WTC11 (cell line): ENCODE measurements at regions not wholly inside any gene's neighbourhood (a gene's known extent, or its start where the extent isn't known, plus 50 kb on each side); places are given as distances from the start of the nearest gene placed in this dataset.

Experiments used
- ATAC-seq: fragments of 200-7000 bp; cut with Tn5 transposase; 2 replicates; pipeline ENCODE4 v1.10.0; 2021; ENCODE audit warnings: mild to moderate bottlenecking, moderate library complexity
- CTCF ChIA-PET: fragments of 300-600 bp; sonication (Branson Sonifier 250); formaldehyde crosslinking; loops from one replicate; lab custom pipeline; 2021; ENCODE audit warnings: antibody characterized with exemption; lab: Charles Lee
- POLR2A ChIA-PET: fragments of 350-600 bp; sonication (Branson Sonifier 250); formaldehyde crosslinking; loops from one replicate; lab custom pipeline; 2021; ENCODE audit warnings: antibody characterized with exemption; lab: Charles Lee
- DNase-seq: peaks from one replicate; pipeline ENCODE4 v3.0.0; 2021; ENCODE audit warnings: low spot score
- H3K27ac Mint-ChIP-seq: 2 replicates; pipeline ENCODE4 v1.8.0; 2021; ENCODE audit warnings: mixed read lengths
- H3K27me3 Mint-ChIP-seq: 2 replicates; pipeline ENCODE4 v1.8.0; 2021; ENCODE audit warnings: low read depth, mild to moderate bottlenecking, moderate library complexity, mixed read lengths
- H3K36me3 Mint-ChIP-seq: 2 replicates; pipeline ENCODE4 v1.8.0; 2021; ENCODE audit warnings: mixed read lengths
- H3K4me1 Mint-ChIP-seq: 2 replicates; pipeline ENCODE4 v1.8.0; 2022; ENCODE audit warnings: mixed read lengths
- H3K4me3 Mint-ChIP-seq: 2 replicates; pipeline ENCODE4 v1.8.0; 2021; ENCODE audit warnings: mild to moderate bottlenecking, moderate library complexity, mixed read lengths
- H3K9me3 Mint-ChIP-seq: 2 replicates; pipeline ENCODE4 v1.8.0; 2021; ENCODE audit warnings: mixed read lengths
- ARID4B ChIP-seq: sonication (generic); formaldehyde crosslinking; IDR thresholded peaks from 2 replicates; pipeline ENCODE4 v1.8.0; 2023; ENCODE audit warnings: missing genetic modification reagents, mild to moderate bottlenecking, borderline replicate concordance
- CBFB ChIP-seq: sonication (generic); formaldehyde crosslinking; IDR thresholded peaks from 2 replicates; pipeline ENCODE4 v1.8.1; 2022; ENCODE audit warnings: mild to moderate bottlenecking, low read depth, missing genetic modification reagents
- CDX4 ChIP-seq: fragments of 250-450 bp; sonication (Bioruptor Pico); IDR thresholded peaks from 2 replicates; pipeline ENCODE4 v1.9.0; 2021; ENCODE audit warnings: moderate library complexity, mild to moderate bottlenecking, inconsistent platforms, borderline replicate concordance
- ELF4 ChIP-seq: sonication (generic); formaldehyde crosslinking; IDR thresholded peaks from 2 replicates; pipeline ENCODE4 v1.8.1; 2022; ENCODE audit warnings: low read depth, mild to moderate bottlenecking, moderate library complexity, missing genetic modification reagents
- GABPB1 ChIP-seq: sonication (generic); formaldehyde crosslinking; IDR thresholded peaks from 2 replicates; pipeline ENCODE4 v1.8.1; 2023; ENCODE audit warnings: mild to moderate bottlenecking, missing genetic modification reagents
- JAZF1 ChIP-seq: fragments of 250-450 bp; sonication (Bioruptor Pico); IDR thresholded peaks from 2 replicates; pipeline ENCODE4 v1.9.0; 2021; ENCODE audit warnings: moderate library complexity, mild to moderate bottlenecking, inconsistent platforms
- JUN ChIP-seq: sonication (generic); formaldehyde crosslinking; IDR thresholded peaks from 2 replicates; pipeline ENCODE4 v1.8.0; 2023; ENCODE audit warnings: mild to moderate bottlenecking, missing genetic modification reagents
- MAX ChIP-seq: sonication (generic); formaldehyde crosslinking; IDR thresholded peaks from 2 replicates; pipeline ENCODE4 v1.8.0; 2022; ENCODE audit warnings: mild to moderate bottlenecking, missing genetic modification reagents
- MLX ChIP-seq: sonication (generic); formaldehyde crosslinking; IDR thresholded peaks from 2 replicates; pipeline ENCODE4 v1.8.1; 2023; ENCODE audit warnings: mild to moderate bottlenecking, missing genetic modification reagents, moderate library complexity
- NFYB ChIP-seq: sonication (generic); formaldehyde crosslinking; conservative IDR thresholded peaks from 2 replicates; pipeline ENCODE4 v1.8.0; 2022; ENCODE audit warnings: low read depth, missing genetic modification reagents
- RORB ChIP-seq: fragments of 250-450 bp; sonication (Bioruptor Pico); IDR thresholded peaks from 2 replicates; pipeline ENCODE4 v1.9.0; 2021; ENCODE audit warnings: mild to moderate bottlenecking
- SMAD4 ChIP-seq: sonication (generic); formaldehyde crosslinking; IDR thresholded peaks from 2 replicates; pipeline ENCODE4 v1.8.0; 2022; ENCODE audit warnings: mild to moderate bottlenecking, missing genetic modification reagents
- SP1 ChIP-seq: sonication (generic); formaldehyde crosslinking; conservative IDR thresholded peaks from 2 replicates; pipeline ENCODE4 v1.8.1; 2022; ENCODE audit warnings: missing genetic modification reagents
- USF2 ChIP-seq: sonication (generic); formaldehyde crosslinking; IDR thresholded peaks from 2 replicates; pipeline ENCODE4 v1.8.1; 2023; ENCODE audit warnings: mild to moderate bottlenecking, missing genetic modification reagents, moderate library complexity
- ZMAT4 ChIP-seq: fragments of 250-450 bp; sonication (Bioruptor Pico); IDR thresholded peaks from 2 replicates; pipeline ENCODE4 v1.9.0; 2021; ENCODE audit warnings: mild to moderate bottlenecking
- ZNF232 ChIP-seq: sonication (generic); formaldehyde crosslinking; IDR thresholded peaks from 2 replicates; pipeline ENCODE4 v1.8.0; 2022; ENCODE audit warnings: mild to moderate bottlenecking, missing genetic modification reagents
- ZNF423 ChIP-seq: fragments of 250-450 bp; sonication (Bioruptor Pico); IDR thresholded peaks from 2 replicates; pipeline ENCODE4 v2.1.2; 2022; ENCODE audit warnings: mild to moderate bottlenecking, moderate library complexity

- Mint-ChIP-seq H3K27me3 (no peaks in the 10 kb centered on the region), H3K9me3 (peaks cover 4% of the 10 kb centered on the region; the same call in 1 of the 2 replicates), H3K27ac (peak overlapping the region; percentile 41; the same call in 1 of the 2 replicates), H3K4me3 (no peak overlapping the region), H3K4me1 (peaks cover 30% of the 10 kb centered on the region), H3K36me3 (peaks cover 5% of the 10 kb centered on the region)
- ChIA-PET POLR2A (no interaction called here), CTCF (no interaction called here)
- ATAC-seq (no peak), DNase-seq (no peak)
- TF ChIP-seq MAX (CRISPR knock-in tag) = no peak
- no peak for TF ChIP-seq GABPB1 (CRISPR knock-in tag)
- no peak for TF ChIP-seq JUN
- TF ChIP-seq USF2 (CRISPR knock-in tag) = no peak
These were observed 352.0 kb downstream of the FLRT2 start for GRCh38 chr14:85881935-85882334.

- POLR2A ChIA-PET = no interaction called here
- CTCF ChIA-PET = no interaction called here
- Mint-ChIP-seq H3K27ac (no peak overlapping the region), H3K4me3 (no peak overlapping the region), H3K9me3 (peaks cover under 1% of the 10 kb centered on the region; the same call in 1 of the 2 replicates), H3K27me3 (no peaks in the 10 kb centered on the region), H3K4me1 (peaks cover 33% of the 10 kb centered on the region), H3K36me3 (no peaks in the 10 kb centered on the region; the same call in 1 of the 2 replicates)
- TF ChIP-seq SMAD4 (no peak), ELF4 (CRISPR knock-in tag) (no peak), RORB (CRISPR knock-in tag) (no peak), ZNF232 (CRISPR knock-in tag) (no peak), NFYB (CRISPR knock-in tag) (no peak), CDX4 (CRISPR knock-in tag) (no peak), SP1 (CRISPR knock-in tag) (no peak)
- no peak for DNase-seq
- ATAC-seq = no peak
These were observed 348.9 kb downstream of the FLRT2 start for GRCh38 chr14:85878874-85879273.

GRCh38 chr14:85873006-85873405 is 343.1 kb downstream of the FLRT2 start:
- POLR2A ChIA-PET = no interaction called here
- Mint-ChIP-seq H3K36me3 (no peaks in the 10 kb centered on the region), H3K4me3 (no peak overlapping the region), H3K27me3 (no peaks in the 10 kb centered on the region), H3K9me3 (peaks cover 22% of the 10 kb centered on the region), H3K4me1 (peaks cover 20% of the 10 kb centered on the region), H3K27ac (no peak overlapping the region)
- TF ChIP-seq ZMAT4 (CRISPR knock-in tag) (no peak), ZNF423 (CRISPR knock-in tag) (no peak), GABPB1 (CRISPR knock-in tag) (no peak)
- ATAC-seq (no peak), DNase-seq (no peak)
- CTCF ChIA-PET = no interaction called here

GRCh38 chr14:85867450-85867849 is 337.5 kb downstream of the FLRT2 start:
- Mint-ChIP-seq H3K9me3 (peaks cover 19% of the 10 kb centered on the region), H3K4me3 (no peak overlapping the region), H3K27ac (no peak overlapping the region), H3K36me3 (no peaks in the 10 kb centered on the region), H3K27me3 (no peaks in the 10 kb centered on the region), H3K4me1 (no peaks in the 10 kb centered on the region)
- ChIA-PET POLR2A (no interaction called here), CTCF (interaction anchor here (0.6 to 1.5 kb wide), 8 partner anchors 9 to 1100 kb away, joined by 3 to 7 read pairs (median 3); no protein-coding TSS in a partner anchor)
- peak; percentile 20 for DNase-seq
- peak; percentile 67; the same call in 1 of the 2 replicates for ATAC-seq
- no peak for TF ChIP-seq CBFB (CRISPR knock-in tag)
- TF ChIP-seq MLX (CRISPR knock-in tag) = no peak
- no peak for TF ChIP-seq JAZF1 (CRISPR knock-in tag)
- TF ChIP-seq ARID4B (CRISPR knock-in tag) = no peak
- TF ChIP-seq CDX4 (CRISPR knock-in tag) = no peak
- no peak for TF ChIP-seq JUN
